ENCODE measurements at regions not wholly inside any gene's neighbourhood (a gene's known extent, or its start where the extent isn't known, plus 50 kb on each side); places are given as distances from the start of the nearest gene placed in this dataset.
A peak's percentile ranks its signal among the peaks of the same experiment; 100 is the strongest.

DNA sequence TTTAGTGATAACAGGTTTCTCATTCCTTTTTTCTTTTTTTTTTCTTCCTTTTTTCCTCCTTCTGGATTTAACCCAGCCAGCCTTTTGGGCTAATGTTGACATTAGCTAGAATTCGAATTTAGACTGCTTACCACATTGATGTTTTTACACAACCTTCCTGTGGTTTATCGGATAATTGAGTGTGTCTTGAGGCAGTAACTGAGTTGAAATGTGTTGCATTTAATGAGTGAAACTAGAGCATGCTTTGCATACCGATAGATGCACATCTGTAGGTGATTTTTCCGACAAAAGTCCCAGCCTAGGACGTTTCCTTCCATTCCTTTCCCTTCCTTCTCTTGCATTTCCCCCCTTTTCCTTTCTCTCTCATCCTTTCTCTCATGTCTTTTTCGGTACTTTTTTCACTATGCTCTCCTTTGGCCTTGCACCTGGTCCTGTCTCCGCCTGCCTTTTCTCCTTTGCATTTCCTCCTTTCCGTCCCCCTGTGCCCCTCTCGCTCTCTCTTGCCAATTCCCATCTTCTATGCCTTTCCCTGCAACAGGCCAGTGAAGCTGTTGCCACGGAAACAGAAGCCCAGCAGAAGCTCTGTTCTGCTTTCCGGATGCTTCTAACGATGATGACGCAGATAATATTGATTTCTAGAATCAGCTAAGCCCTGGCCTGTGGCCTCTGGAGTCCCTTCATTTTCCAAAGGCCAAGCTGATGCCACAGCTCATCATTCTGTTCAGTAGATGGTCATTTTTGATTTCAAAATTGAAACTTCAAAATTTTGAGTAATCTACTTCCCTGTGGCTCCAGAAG lies 76.1 kb downstream of the SLC25A47 start:
- DNase-seq (ENCODE audit: low spot score) = no peak

DNA sequence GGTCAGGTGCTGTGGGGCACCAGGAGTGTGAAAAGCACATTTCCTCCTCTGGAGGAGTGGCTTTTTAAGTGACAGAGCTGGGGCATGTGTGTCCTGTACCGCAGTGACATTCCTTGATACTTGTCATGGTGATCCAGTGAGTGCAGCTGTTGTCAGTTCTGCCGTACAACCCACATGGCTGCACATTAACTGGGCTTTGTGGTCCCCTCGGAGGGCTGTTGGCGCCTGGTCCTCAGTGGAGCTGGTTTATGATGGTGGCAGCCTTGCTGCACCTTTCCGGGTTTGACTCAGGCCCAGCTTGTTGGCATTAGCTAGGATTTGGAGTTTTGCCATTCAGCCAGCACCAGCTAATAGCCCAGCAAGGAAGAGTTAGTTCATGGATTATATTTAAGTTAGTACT lies 77.0 kb downstream of the SLC25A47 start:
- no peak for DNase-seq (ENCODE audit: low spot score)

DNA sequence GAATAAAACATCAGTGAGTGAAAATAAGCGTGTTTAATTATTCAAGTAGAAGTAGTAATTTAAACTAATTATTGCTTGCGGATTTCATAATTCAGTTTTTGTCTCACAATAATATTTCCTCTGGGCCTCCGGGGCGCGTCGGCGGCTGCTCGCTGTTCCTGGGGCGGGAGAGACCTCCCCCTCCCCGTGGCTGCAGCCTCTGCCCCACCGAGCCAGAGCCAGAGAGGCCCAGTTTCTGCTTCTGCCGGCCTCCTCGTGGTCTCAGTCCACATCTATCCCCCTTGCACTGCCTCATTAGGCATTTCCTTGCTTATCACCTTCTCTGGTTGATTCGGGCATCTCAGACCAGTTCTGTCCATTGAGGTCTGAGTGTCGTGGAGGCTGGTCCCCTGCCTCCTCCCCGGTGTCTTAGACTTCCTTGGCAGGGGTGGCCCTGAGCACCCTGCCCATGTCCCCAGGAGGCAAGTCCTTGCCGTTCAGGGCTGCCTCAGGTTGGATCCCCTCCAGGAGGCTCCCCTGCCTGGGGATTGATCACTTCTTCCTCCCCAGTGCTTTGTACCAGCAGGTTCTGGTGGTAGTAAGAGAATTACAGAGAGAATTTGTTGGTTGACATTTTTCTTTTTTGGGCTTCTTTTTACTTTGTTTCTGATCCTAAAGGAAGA lies 78.0 kb downstream of the SLC25A47 start:
- no peak for DNase-seq (ENCODE audit: low spot score)

DNA sequence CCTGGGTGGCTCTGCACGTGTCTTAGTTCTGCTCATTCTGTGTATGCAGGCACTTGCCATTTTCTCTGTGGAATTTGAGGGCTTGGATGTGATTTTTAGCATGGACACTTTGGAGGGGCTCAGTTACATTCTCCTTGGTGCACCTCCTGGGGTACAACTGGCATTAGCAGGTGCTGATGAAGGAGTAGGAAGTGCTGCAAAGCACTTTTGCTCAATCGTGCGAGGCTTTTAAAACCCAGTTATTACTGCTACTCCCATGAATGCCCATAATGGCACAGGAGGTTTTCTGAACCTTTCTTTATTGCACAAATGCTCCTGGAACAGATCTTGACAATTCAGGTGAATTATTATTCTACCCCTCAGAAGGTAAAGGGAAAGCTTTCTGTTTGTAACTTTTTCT lies 78.7 kb downstream of the SLC25A47 start:
- DNase-seq (ENCODE audit: low spot score) = no peak

DNA sequence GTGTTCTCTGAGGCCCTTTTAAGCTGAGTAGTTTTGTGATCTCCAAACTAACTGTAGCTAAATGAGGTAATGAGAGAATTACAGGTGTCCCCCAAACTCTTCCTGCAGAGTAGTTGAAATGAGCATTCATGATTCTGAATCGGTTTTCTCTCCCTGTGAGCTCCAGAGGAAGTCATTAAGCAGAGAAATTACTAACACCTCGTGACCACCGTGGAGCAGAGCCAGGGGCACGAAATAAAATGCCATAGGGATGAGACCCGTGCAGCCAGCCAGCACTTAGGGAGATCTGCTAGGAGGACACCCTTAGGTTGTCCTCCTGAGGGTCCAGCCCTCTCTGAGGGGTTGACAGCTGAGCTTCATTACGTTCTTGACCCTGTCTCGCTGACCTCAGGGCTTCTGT lies 79.5 kb downstream of the SLC25A47 start:
- DNase-seq (ENCODE audit: low spot score) = peak; percentile 57

DNA sequence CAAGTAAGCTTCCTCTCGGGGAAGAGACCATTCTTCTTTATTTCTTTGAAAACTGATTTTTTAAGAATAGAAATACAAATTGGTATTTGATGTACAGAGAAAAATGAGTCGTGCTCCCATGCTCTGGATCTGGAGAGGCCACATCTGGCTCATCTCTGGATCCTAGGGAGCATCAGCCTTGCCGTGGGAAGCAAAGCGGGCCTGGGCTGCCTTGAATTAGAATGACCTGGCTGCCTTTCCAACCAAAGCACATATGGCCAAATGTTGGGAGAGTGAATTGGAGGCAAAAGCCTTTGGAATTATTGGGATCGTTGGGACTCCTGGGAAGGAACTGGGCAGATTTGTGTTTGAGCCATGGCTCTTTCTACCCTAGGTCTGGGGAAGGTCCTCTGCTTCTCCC lies 80.0 kb downstream of the SLC25A47 start:
- DNase-seq (ENCODE audit: low spot score) = no peak

DNA sequence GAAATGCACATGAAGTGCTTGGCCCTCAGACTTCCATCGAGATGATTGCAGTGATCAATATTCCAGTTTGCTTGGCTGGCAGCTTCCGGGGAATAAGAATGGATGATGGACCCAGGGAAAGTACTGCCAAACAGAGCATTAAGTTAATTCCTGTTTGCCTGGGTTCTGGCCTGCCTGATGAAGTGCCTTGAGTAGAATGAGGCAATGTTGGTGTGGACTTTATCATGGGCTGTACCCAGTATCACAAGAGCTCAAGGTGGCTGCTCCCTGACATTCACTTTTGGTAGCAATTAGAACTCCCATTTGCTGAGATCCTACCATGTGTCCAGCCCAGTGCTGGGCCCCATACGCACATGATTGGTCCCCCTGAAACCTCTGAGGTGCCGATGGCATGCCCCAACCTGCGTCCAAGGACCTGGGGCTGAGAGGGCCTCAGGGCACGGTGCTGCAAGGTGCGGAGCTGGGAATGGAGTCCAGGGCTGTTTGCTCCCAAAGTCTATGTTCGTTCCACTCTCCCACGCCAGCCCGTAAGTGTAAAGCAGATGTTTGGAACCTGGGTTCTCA lies 80.7 kb downstream of the SLC25A47 start:
- DNase-seq (ENCODE audit: low spot score) = no peak

DNA sequence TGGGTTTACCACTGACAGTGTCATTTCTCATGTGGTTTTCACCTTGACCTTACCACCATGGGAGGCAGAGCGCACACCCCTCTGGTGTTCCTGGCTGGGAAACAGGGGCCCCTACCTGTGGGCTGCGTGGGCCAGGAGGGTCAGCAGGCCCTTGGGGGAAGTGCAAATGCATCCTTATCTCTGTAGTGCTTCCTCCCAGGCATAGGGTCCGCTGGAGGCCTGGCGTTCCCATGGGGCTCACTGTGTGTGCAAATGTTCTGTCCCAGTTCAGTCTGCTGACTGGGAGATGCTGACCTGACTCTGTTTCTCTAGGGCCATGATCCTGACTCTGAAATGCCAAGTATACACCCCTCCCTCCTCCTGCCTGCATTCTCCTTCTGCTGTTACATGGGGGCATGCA lies 81.3 kb downstream of the SLC25A47 start:
- DNase-seq (ENCODE audit: low spot score) = no peak

DNA sequence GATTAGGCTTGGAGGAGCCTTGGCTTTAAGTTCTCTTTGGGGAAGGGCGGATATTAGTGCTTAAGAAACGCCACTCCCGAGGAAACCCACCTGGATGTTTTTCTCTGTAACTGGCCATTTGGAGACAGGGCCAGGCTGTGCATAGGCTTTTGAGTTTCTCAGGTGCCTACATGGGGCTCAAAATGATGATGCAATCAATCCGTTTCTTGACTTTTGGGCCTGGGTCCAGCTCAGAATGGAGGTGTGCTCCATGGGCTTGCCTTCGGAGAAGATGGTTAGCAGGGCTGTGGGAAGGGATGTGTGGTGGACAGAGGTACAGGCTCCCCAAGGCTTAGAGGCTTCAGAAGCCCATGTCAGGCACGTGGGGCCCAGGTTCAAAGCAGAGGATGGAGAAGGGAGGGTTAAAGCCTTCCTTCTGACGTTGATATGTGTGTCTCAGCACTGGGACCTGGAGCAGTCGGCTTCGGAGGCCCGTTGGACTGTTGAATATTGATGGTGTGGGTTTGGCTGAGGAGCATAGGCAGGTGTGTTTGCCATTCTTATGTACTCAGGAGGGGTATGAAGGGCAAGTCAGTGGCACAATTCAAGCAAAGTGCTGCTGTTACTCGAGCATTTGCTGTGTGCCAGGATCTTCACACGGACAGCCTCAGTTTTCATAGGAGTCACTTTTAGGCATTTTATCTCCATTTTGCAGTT lies 82.8 kb downstream of the SLC25A47 start:
- no peak for DNase-seq (ENCODE audit: low spot score)

DNA sequence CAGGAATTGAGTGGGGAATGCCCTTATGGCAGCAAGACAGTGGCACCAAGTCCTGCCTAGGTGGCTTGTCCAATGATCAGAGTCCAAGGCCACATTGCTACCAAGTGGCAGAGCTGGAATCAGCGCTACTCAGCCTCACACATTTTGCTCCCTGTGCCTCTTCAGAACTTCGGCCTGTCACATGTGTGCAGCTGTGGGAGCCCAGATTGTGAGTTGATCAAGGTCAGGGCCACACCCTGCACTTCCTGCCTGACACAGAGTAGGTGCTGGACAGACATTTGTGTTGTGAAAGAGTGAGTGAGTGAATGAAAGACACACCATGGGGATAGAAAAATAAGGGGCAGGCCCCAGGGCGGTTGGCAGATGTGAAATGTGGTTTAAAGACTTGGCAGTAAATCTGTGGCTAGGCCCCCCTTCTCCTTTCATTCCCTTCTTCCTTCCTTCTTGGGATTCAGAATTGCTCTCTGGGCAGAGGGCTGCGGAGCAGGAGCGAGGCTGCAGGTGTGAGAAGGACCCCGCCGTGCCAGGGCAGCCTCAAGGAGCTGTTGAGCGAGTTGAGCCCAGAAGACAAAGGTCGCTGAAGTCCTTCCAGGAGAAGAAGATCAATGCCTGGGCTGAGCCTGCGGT lies 83.5 kb downstream of the SLC25A47 start:
- DNase-seq (ENCODE audit: low spot score) = no peak

DNA sequence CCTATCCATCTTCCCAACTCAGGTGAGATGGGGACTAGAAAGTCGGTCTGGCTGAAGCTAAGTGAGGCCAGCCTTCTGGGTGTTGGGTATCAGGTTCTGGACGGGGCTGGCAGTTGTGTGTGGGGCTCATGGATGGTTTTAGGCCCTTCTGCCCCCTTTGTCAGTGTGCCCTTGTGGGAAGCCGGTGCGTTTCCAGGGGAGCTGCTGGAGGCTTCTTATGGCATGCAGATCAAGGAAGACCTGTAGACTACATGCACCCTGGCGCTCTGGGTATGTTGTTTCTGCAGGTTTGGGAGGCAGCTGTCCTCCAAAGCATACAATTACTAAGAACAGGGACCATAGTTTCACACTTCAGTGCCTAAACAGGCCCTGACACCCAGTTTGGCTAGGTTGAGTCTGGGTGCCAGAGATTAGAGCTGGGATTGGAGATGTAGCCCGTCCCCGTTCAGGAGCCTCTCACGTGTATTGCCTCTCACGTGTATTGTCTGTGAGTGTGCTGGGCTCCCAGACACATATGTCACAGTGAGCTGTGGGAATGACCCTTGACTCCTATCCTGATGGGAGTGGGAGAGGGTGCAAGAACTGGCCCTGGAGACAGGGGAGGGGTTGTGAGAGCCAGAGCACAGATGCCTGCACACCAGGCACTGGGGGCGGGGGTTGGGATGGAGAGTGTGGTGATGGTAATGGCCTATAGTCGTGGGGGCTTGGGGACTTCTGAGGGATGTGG lies 84.4 kb downstream of the SLC25A47 start:
- no peak for DNase-seq (ENCODE audit: low spot score)

DNA sequence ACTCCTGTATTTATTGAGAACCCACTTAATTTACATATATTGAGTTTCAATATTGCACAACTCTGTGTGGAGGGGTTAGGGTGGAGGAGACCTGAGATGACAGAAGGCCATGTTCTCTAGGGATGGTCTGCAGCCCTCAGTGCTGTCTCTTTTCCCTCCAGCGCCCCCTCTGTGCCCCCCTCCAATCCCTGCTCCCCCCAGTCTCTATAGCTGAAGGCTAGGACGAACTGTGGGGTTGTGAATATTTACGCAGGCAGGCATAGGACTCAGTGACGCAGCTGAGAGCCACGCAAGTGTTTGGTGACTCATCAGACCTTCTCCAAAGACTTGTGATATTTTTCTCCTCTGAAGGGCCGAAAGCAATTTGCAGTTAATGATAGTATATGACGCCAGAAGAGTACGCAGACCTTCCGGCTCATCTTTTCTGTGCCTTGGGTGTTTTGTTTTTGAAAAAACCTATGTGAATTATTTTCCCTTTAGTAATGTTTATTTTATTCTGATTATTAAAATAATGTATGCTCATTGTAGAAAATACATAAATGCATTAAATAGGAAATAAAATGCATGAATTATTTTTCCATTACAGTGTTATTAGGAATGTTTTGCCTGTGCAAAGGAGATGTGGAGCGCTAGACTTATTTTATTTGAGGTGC lies 85.3 kb downstream of the SLC25A47 start:
- DNase-seq (ENCODE audit: low spot score) = no peak

DNA sequence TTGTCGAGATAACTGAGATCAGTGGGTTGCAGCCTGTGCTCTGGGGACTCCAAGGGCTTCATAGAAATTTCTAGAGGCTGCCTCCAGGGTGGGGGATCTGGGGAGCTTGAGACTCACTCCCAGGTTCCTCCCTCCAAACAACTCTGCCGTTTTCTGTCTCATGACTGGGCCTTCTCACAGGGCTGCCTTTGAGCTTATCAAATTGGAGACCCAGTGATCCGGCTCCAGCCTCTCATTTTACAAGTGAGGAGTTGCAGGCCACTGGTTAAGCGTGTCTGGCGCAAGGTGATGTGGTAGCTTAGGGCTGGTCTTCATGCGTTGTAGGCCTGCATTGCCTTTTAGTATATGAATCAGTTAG lies 85.8 kb downstream of the SLC25A47 start:
- no peak for DNase-seq (ENCODE audit: low spot score)

DNA sequence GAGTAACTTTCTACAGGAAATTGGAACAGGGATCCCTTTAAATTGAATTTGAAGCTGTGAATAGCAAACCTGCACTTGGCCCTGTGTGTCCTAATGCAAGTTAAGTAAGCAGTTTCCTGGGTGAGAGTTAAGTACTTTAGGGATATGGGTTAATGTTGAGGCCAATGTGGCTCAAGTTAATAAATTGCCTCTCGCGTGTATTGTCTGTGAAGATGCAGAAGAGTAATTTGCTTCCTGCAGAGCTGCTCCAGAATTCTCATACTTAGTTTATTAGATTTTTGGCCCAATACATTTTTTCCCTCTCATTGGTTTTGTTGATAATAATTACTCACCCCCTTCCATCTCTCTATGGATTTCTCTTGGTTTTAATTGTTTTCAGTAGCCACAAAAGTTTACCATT lies 86.5 kb downstream of the SLC25A47 start:
- no peak for DNase-seq (ENCODE audit: low spot score)

DNA sequence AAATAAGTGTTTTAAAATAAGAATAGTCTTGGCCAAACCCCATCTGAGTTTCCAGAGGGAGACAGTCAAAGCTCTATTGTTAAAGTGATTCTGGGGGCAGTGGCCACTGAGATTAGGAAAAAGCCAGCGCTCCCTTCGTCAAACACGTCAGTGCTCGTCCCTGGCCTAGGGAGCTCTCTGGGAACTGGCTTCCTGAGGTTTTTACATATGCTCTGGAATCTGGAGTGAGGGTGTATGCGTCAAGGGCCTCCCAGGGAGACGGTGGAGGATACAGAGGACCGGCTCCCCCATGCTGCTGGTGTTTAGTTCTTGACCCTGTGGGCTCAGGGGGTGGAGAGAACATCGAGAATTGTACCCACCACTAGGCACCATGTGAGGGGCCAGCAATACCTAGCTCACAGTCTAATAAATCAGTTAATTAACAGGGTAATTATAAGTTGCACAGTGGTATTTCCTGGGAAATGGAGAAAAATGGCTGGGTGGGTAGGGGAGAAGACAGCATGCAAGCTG lies 87.0 kb downstream of the SLC25A47 start:
- DNase-seq (ENCODE audit: low spot score) = no peak

DNA sequence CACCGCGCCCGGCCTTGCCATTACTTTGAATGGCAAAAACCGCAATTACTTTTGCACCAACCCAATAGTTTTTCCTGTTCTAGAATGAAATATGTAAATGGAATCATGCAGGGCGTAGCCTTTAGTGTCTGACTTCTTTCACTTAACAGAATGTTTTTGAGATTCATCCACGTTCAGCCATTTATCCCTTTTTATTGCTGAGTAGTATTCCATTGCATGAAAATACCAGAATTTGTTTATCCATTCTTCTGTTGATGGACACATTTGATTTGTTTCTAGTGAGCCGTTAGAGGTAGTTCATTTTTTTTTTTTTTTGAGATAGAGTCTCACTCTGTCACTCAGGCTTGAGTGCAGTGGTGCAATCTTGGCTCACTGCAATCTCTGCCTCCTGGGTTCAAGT lies 90.6 kb downstream of the SLC25A47 start:
- no peak for DNase-seq (ENCODE audit: low spot score)

DNA sequence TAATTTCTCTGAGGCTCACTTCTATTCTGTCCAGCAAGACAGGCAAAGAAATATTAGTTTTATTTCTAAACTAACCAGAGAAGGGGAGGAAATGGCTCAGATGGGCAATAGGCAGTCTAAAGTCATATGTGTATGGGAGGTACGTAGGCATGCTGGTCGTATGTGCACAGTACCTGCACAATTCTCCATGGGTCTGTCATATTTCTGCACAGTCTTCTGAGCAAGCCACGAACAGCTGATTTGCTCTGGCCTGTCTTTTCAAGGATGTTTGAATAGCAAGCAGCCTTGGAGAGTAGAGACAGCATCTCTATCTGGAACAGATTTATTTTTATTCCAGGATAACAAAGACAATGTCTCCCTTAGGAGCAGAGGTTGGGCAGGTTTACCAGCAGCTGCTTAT lies 92.1 kb downstream of the SLC25A47 start:
- no peak for DNase-seq (ENCODE audit: low spot score)

DNA sequence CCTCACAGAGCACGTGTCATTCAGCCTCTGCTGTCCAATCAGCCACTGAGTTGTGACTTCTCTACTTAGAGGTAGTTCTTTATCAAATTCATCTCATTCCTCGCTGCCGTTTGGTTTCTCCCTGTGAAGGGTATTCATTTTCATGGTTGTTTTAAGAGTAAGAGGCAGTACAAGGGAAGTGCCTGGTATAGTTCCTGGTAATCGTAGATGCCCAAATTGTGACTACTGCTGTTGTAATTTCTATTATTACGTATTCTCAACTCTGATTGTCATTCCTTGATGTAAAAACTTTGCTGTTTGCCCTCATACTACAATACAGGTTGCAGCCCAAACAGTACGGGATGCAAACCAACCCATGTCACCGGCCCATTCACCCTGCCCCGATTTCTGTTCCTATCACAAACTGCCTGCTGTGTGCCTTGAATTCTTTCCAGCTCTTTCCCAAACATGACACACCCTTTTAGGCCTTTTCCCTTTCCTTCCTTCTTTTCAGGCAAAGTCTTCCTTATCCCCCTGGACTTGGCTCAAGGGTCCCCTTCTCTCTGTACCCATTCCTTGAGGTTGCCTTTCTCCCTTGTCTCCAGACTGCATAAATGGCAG lies 93.0 kb downstream of the SLC25A47 start:
- DNase-seq (ENCODE audit: low spot score) = no peak

DNA sequence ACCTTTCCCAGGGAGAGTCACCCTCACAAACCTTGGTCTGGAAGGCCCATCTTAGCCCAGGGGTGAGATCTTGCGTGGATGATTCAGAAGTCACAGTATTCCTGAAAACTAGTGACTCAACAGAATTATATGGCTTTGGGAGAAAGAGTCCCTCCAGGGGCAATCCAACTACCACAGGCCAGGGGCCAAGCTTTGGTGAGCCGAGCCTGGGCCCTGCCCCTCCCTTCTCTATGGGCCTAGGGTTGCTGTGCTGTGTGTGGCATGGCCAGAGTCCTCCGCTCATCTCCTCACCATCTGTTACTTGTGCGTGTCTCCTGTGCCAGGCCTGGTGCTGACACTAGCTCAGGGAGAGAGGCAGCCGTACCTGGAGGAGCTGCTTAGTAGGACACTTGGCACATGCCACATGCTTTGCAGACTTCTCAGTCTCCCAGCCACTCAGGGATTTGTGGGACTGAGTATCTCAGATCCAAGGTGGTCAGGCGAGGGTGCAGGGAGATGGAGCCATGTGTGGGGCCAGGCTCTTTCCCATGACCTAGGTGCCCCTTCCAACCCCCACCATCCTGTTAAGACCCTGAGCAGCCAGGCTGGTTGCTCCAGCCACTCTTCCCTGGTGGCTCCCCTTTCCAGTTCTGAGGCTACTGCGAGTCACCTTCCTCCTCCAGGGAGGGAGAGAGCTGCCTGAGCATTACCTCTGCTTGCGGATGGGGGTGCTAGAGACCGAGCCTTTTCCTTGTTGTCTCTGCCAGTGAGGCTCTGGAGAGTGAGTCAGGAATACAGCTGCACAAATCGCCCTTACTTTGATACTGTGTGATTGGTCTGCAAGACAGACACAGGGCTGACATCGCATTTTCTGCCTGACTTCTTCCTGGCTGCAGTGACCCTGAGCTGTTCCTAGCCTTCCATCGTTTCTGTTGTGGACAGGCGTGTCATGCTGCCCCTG lies 94.1 kb downstream of the SLC25A47 start:
- peak; percentile 93 for DNase-seq (ENCODE audit: low spot score)

DNA sequence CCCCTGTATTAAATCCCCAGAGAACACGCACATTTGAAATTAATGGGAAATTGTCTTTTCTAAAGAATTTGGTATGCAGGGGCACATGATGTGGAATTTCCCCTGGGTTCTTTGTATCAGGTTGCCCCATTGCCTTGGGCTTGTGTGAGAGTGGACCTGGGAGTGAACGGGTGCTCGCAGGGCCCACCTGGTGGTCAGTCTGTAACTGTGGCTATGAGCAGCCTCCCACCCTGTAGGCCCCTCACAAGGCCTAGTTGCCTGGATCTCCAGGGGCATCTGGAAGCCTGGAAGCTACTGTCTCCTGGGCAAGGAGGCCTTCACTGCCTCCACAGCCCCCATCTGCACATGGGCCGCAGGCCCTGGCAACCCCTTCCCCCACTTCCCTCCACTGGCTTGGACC lies 96.7 kb downstream of the SLC25A47 start:
- DNase-seq (ENCODE audit: low spot score) = no peak

Data from GM03348 (cell line).